ENCODE measurements at regions not wholly inside any gene's neighbourhood (a gene's known extent, or its start where the extent isn't known, plus 50 kb on each side); places are given as distances from the start of the nearest gene placed in this dataset.

DNA sequence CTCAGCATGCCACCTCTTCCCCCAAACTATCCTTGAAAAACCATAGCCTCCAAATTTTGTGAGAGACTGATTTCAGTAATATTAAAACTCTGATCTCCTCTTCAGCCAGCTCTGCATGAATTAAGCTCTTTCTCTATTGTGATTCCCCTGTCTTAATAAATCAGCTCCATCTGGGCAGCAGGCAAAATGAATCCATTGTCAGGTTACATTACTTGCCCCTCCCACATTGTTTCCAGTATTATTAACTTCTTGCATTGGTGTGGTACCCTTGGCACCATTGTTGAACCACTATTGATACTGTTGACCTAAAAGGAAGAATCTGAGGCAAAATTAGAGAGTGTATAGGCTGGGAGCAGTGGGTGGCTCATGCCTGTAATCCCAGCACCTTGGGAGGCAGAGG lies 512.2 kb upstream of the VRK2 start:
- no peaks in the 10 kb centered on the region for H4K20me1 ChIP-seq (replicated peaks; ENCODE audit: control insufficient read depth, extremely low read depth, insufficient read depth, low read length)
- intact Hi-C loops (cut with micrococcal nuclease) (no loop called here), dilution Hi-C loops (cut with MboI; ENCODE audit: extremely low pct_ligation_motif_present, low sequenced_read_pairs) (no loop called here)
- ChIA-PET POLR2A (no interaction called here), CTCF (no interaction called here)
- no peak overlapping the region for H3K27ac ChIP-seq (ENCODE audit: insufficient read depth, low read depth, low read length)
- DNase-seq (ENCODE audit: low read depth, low spot score) (no peak), FAIRE-seq (no peak)
- no peak overlapping the region for H2AFZ ChIP-seq (ENCODE audit: low read depth, low read length)
- H3K27me3 ChIP-seq (ENCODE audit: control insufficient read depth in 2 of 2, insufficient read depth in 2 of 2, low read length in 2 of 2): no peaks in the 10 kb centered on the region
- no TSS peak for BruUV-seq (replicated peaks)
- H3K36me3 ChIP-seq (ENCODE audit: control insufficient read depth in 2 of 2, extremely low read depth in 1 of 2, insufficient read depth in 2 of 2, low read length in 2 of 2): no peaks in the 10 kb centered on the region
- H3K4me2 ChIP-seq (ENCODE audit: insufficient read depth, low read length): no peak overlapping the region
- H3K9ac ChIP-seq (replicated peaks; ENCODE audit: extremely low read depth, insufficient read depth, low read length): no peak overlapping the region
- H3K4me3 ChIP-seq (replicated peaks in 1 of 3; ENCODE audit: insufficient read depth in 1 of 3, low read depth in 1 of 3, low read length in 3 of 3): no peak overlapping the region
- TF ChIP-seq, protein P1, sequence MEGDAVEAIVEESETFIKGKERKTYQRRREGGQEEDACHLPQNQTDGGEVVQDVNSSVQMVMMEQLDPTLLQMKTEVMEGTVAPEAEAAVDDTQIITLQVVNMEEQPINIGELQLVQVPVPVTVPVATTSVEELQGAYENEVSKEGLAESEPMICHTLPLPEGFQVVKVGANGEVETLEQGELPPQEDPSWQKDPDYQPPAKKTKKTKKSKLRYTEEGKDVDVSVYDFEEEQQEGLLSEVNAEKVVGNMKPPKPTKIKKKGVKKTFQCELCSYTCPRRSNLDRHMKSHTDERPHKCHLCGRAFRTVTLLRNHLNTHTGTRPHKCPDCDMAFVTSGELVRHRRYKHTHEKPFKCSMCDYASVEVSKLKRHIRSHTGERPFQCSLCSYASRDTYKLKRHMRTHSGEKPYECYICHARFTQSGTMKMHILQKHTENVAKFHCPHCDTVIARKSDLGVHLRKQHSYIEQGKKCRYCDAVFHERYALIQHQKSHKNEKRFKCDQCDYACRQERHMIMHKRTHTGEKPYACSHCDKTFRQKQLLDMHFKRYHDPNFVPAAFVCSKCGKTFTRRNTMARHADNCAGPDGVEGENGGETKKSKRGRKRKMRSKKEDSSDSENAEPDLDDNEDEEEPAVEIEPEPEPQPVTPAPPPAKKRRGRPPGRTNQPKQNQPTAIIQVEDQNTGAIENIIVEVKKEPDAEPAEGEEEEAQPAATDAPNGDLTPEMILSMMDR (IDR thresholded peaks at IDR 0.05; ENCODE audit: extremely low read depth in 1 of 2, insufficient read depth in 1 of 2, low read depth in 1 of 2, low read length in 2 of 2): no peak
- TF ChIP-seq JUN (IDR thresholded peaks at IDR 0.05; ENCODE audit: borderline replicate concordance, insufficient read depth, insufficient read length, low read depth) (no peak), GATA2 (IDR thresholded peaks at IDR 0.05; ENCODE audit: insufficient read depth, insufficient read length, low read depth, low read length) (no peak), POLR2A (IDR thresholded peaks at IDR 0.05; ENCODE audit: low read depth, low read length) (no peak), FOS (IDR thresholded peaks at IDR 0.05; ENCODE audit: borderline replicate concordance, insufficient read depth, low read length) (no peak), EZH2 (IDR thresholded peaks at IDR 0.05; ENCODE audit: borderline replicate concordance, low read depth, low read length, severe bottlenecking) (no peak), POLR2AphosphoS5 (IDR thresholded peaks at IDR 0.05; ENCODE audit: insufficient read depth, low read depth, low read length) (no peak), MYC (IDR thresholded peaks at IDR 0.05; ENCODE audit: low read depth, low read length) (no peak)
- TF ChIP-seq, protein P2, sequence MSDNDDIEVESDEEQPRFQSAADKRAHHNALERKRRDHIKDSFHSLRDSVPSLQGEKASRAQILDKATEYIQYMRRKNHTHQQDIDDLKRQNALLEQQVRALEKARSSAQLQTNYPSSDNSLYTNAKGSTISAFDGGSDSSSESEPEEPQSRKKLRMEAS (IDR thresholded peaks at IDR 0.05; ENCODE audit: insufficient read depth, insufficient read length): no peak
- no peaks in the 10 kb centered on the region for H3K79me2 ChIP-seq (ENCODE audit: control insufficient read depth, insufficient read depth, low read length)
- no peaks in the 10 kb centered on the region for H3K4me1 ChIP-seq (ENCODE audit: control insufficient read depth, extremely low read depth, insufficient read depth, low read length)
- H3K9me1 ChIP-seq (replicated peaks; ENCODE audit: control insufficient read depth, extremely low read depth, insufficient read depth, low read length): no peaks in the 10 kb centered on the region
- no peaks in the 10 kb centered on the region for H3K9me3 ChIP-seq (replicated peaks; ENCODE audit: control insufficient read depth, insufficient read depth, low read length)

Data from endothelial cell of umbilical vein (primary cell).